ENCODE measurements at regions not wholly inside any gene's neighbourhood (a gene's known extent, or its start where the extent isn't known, plus 50 kb on each side); places are given as distances from the start of the nearest gene placed in this dataset.
"Not testable (repeated sequence)": the region's sequence is repeated elsewhere in the genome, so short reads cannot be mapped to it uniquely, and the experiment has no call there.

DNA sequence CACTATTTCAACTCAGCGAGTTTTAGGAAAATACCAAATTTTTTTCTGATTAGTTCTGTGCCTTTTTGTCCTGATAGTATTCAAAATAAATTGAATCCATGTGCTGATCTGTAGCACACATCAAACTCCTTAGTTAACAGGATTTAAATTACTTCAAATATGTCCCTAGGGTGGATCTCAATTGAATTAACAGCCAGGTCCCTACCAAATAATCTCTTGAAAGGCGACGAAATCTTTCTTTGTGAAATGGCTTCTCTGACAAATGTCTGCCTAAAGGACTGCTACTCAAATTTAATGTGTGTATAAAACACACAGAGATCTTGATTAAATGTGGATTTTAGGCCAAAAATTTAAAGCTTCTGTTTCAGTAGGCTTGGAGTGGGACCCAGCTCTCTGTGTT, 989.6 kb upstream of the KCND2 start:
- Histone ChIP-seq H3K27me3 (ENCODE audit: insufficient read depth in 3 of 3, low read length in 2 of 3) (peaks cover 0 to 2% (median 0%) of the 10 kb centered on the region in 3 donors), H3K4me1 (no peaks in the 10 kb centered on the region), H3K27ac (no peak overlapping the region), H3K36me3 (ENCODE audit: insufficient read depth in 1 of 2, low read depth in 1 of 2) (no peaks in the 10 kb centered on the region), H3K4me3 (no peak overlapping the region), H3K9me3 (no peaks in the 10 kb centered on the region)
- ATAC-seq, result no peak
- DNase-seq, result no peak
- TF ChIP-seq CTCF (IDR thresholded peaks at IDR 0.05), result no peak
- intact Hi-C loops (cut with DNase I), result no loop called here
- 67 to 87% (median 76%) methylated on average over 3 of the region's 3 CpGs for WGBS, 3 donors

DNA sequence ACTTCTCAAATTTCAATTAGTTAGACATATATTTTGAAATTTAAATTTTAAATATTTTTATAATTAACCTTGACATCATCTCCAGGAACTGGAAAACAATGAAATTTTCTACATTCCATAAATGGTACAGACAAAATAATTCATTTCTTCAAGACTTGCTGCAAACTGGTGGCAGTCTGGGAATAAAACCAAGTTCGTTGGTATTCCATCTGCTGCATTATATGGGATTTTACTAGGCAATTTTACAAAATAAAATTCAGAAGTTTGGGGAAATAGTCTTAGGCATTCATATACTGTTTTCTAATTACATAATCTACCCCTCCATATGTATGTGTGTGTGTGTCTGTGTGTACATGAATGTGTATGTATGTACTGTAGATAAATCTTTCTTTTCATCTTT, 984.6 kb upstream of the KCND2 start:
- Histone ChIP-seq H3K27ac (no peak overlapping the region), H3K4me3 (no peak overlapping the region), H3K4me1 (no peaks in the 10 kb centered on the region), H3K9me3 (no peaks in the 10 kb centered on the region), H3K27me3 (ENCODE audit: insufficient read depth in 3 of 3, low read length in 2 of 3) (peaks cover 0 to 2% (median 0%) of the 10 kb centered on the region in 3 donors), H3K36me3 (ENCODE audit: insufficient read depth in 1 of 2, low read depth in 1 of 2) (no peaks in the 10 kb centered on the region)
- intact Hi-C loops (cut with DNase I), result no loop called here
- no peak for DNase-seq
- no peak for TF ChIP-seq CTCF (IDR thresholded peaks at IDR 0.05)
- WGBS, 3 donors, result 57 to 62% (median 58%) methylated on average over 1 of the region's 1 CpG
- no peak for ATAC-seq

- H3K9me3 ChIP-seq; DNase-seq; H3K27ac ChIP-seq; H3K36me3 ChIP-seq (ENCODE audit: insufficient read depth in 1 of 2, low read depth in 1 of 2); H3K4me3 ChIP-seq; ATAC-seq; H3K27me3 ChIP-seq (ENCODE audit: insufficient read depth in 3 of 3, low read length in 2 of 3); H3K4me1 ChIP-seq; intact Hi-C loops (cut with DNase I): not testable (repeated sequence)
- 64 to 70% (median 67%) methylated on average over 3 of the region's 3 CpGs for WGBS, 3 donors
Measured at GRCh38 chr7:119300341-119300740, 972.6 kb upstream of the KCND2 start.

GRCh38 chr7:119320316-119320715, 952.7 kb upstream of the KCND2 start:
- intact Hi-C loops (cut with DNase I), result no loop called here
- Histone ChIP-seq H3K4me1 (no peaks in the 10 kb centered on the region), H3K4me3 (no peak overlapping the region), H3K27ac (no peak overlapping the region), H3K9me3 (no peaks in the 10 kb centered on the region), H3K36me3 (ENCODE audit: insufficient read depth in 1 of 2, low read depth in 1 of 2) (no peaks in the 10 kb centered on the region), H3K27me3 (ENCODE audit: insufficient read depth in 3 of 3, low read length in 2 of 3) (no peaks in the 10 kb centered on the region)
- no peak for DNase-seq
- ATAC-seq, result no peak
- no peak for TF ChIP-seq CTCF (IDR thresholded peaks at IDR 0.05)
- 38 to 54% (median 54%) methylated on average over 1 of the region's 1 CpG for WGBS, 3 donors

GRCh38 chr7:119329715-119330114, 943.3 kb upstream of the KCND2 start:
- WGBS, 3 donors, result 72 to 81% (median 77%) methylated on average over 5 of the region's 5 CpGs
- no peaks in the 10 kb centered on the region for H3K9me3 ChIP-seq
- intact Hi-C loops (cut with DNase I), result no loop called here
- ATAC-seq, result no peak
- H3K4me3 ChIP-seq, result no peak overlapping the region
- DNase-seq, result no peak
- no peak overlapping the region for H3K27ac ChIP-seq
- no peaks in the 10 kb centered on the region for H3K36me3 ChIP-seq (ENCODE audit: insufficient read depth in 1 of 2, low read depth in 1 of 2)
- TF ChIP-seq CTCF (IDR thresholded peaks at IDR 0.05), result no peak
- H3K4me1 ChIP-seq, result no peaks in the 10 kb centered on the region
- H3K27me3 ChIP-seq (ENCODE audit: insufficient read depth in 3 of 3, low read length in 2 of 3), result no peaks in the 10 kb centered on the region
